SK-N-SH treated with all-trans-retinoic acid at 6 μM for 48 hours (cell line): ENCODE measurements at regions not wholly inside any gene's neighbourhood (a gene's known extent, or its start where the extent isn't known, plus 50 kb on each side); places are given as distances from the start of the nearest gene placed in this dataset.

Experiments
- ARNTL ChIP-seq: fragments of 450-650 bp; formaldehyde crosslinking; IDR thresholded peaks from 2 replicates; pipeline ENCODE4 v1.5.0; 2020; ENCODE audit warnings: low read depth, mild to moderate bottlenecking, moderate library complexity, borderline replicate concordance
- BACH2 ChIP-seq: fragments of 250-450 bp; sonication (Bioruptor Pico); IDR thresholded peaks from 2 replicates; pipeline ENCODE4 v1.9.0; 2021; ENCODE audit warnings: mild to moderate bottlenecking, borderline replicate concordance
- CREB5 ChIP-seq: fragments of 250-450 bp; sonication (Bioruptor Pico); IDR thresholded peaks from 2 replicates; pipeline ENCODE4 v1.5.1; 2020; ENCODE audit warnings: low read depth, mild to moderate bottlenecking, moderate library complexity
- CSDC2 ChIP-seq: fragments of 250-450 bp; sonication (Bioruptor Pico); IDR thresholded peaks from 2 replicates; pipeline ENCODE4 v1.5.0; 2020; ENCODE audit warnings: mild to moderate bottlenecking, moderate library complexity
- ESRRG ChIP-seq: fragments of 250-450 bp; sonication (Bioruptor Pico); IDR thresholded peaks from 2 replicates; pipeline ENCODE4 v1.6.1; 2021; ENCODE audit warnings: mild to moderate bottlenecking
- OSR1 ChIP-seq: fragments of 250-450 bp; sonication (Bioruptor Pico); IDR thresholded peaks from 2 replicates; pipeline ENCODE4 v1.8.0; 2022; ENCODE audit warnings: moderate library complexity, mild to moderate bottlenecking, inconsistent platforms
- SNAI2 ChIP-seq: fragments of 250-450 bp; sonication (Bioruptor Pico); IDR thresholded peaks from 2 replicates; pipeline ENCODE4 v1.5.0; 2020; ENCODE audit warnings: mild to moderate bottlenecking, moderate library complexity
- TOX ChIP-seq: fragments of 250-450 bp; sonication (Bioruptor Pico); IDR thresholded peaks from 2 replicates; pipeline ENCODE4 v1.8.0; 2021; ENCODE audit warnings: mild to moderate bottlenecking, moderate library complexity, borderline replicate concordance
- TSHZ2 ChIP-seq: fragments of 250-450 bp; sonication (Bioruptor Pico); IDR thresholded peaks from 2 replicates; pipeline ENCODE4 v1.5.0; 2020; ENCODE audit warnings: mild to moderate bottlenecking, moderate library complexity
- ZC3H10 ChIP-seq: fragments of 250-450 bp; sonication (Bioruptor Pico); IDR thresholded peaks from 2 replicates; pipeline ENCODE4 v1.5.1; 2021; ENCODE audit warnings: mild to moderate bottlenecking, moderate library complexity
- ZFP3 ChIP-seq: fragments of 250-450 bp; sonication (Bioruptor Pico); IDR thresholded peaks from 2 replicates; pipeline ENCODE4 v1.5.0; 2020; ENCODE audit warnings: mild to moderate bottlenecking, moderate library complexity
- ZFP30 ChIP-seq: fragments of 450-650 bp; formaldehyde crosslinking; IDR thresholded peaks from 2 replicates; pipeline ENCODE4 v1.5.0; 2022; ENCODE audit warnings: mild to moderate bottlenecking, moderate library complexity
- ZNF565 ChIP-seq: fragments of 450-650 bp; formaldehyde crosslinking; conservative IDR thresholded peaks from 2 replicates; pipeline ENCODE4 v1.5.0; 2020; ENCODE audit warnings: low read depth, mild to moderate bottlenecking, moderate library complexity
- TF ChIP-seq, protein P1 (sequence below): fragments of 250-450 bp; sonication (Bioruptor Pico); IDR thresholded peaks from 2 replicates; pipeline ENCODE4 v1.8.0; 2020; ENCODE audit warnings: mild to moderate bottlenecking, moderate library complexity, borderline replicate concordance

DNA sequence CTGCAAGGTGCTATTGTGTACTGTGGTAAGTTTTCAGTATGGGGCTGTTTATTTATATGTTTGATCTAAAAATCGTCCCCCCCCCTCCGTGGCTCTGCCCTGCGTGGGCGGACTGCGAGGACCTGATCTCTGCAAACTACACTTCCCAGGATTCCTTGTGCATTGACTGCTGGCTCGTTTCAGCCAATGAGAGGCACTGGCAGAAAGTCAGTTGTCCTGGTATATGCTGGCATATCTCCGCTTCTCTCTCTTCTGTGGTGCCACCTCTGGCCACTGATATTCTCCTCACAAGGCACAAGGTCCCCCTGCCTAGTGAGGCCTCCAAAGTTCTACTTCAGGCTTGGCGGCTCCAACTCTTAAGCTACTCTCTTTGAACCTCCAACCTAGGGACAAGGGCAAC lies 168.8 kb upstream of the ZFP42 start:
- TF ChIP-seq, protein P1, sequence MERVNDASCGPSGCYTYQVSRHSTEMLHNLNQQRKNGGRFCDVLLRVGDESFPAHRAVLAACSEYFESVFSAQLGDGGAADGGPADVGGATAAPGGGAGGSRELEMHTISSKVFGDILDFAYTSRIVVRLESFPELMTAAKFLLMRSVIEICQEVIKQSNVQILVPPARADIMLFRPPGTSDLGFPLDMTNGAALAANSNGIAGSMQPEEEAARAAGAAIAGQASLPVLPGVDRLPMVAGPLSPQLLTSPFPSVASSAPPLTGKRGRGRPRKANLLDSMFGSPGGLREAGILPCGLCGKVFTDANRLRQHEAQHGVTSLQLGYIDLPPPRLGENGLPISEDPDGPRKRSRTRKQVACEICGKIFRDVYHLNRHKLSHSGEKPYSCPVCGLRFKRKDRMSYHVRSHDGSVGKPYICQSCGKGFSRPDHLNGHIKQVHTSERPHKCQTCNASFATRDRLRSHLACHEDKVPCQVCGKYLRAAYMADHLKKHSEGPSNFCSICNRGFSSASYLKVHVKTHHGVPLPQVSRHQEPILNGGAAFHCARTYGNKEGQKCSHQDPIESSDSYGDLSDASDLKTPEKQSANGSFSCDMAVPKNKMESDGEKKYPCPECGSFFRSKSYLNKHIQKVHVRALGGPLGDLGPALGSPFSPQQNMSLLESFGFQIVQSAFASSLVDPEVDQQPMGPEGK (CRISPR knock-in tag) = no peak
- TF ChIP-seq OSR1 (CRISPR knock-in tag) (no peak), ZFP3 (CRISPR knock-in tag) (no peak), CSDC2 (CRISPR knock-in tag) (no peak), ZC3H10 (CRISPR knock-in tag) (no peak), CREB5 (CRISPR knock-in tag) (no peak), TOX (CRISPR knock-in tag) (no peak), ZNF565 (CRISPR knock-in tag) (no peak), SNAI2 (CRISPR knock-in tag) (no peak), TSHZ2 (no peak), ARNTL (CRISPR knock-in tag) (no peak), ZFP30 (CRISPR knock-in tag) (no peak), BACH2 (CRISPR knock-in tag) (no peak), ESRRG (CRISPR knock-in tag) (no peak)
